HEK293T (cell line): ENCODE measurements at regions not wholly inside any gene's neighbourhood (a gene's known extent, or its start where the extent isn't known, plus 50 kb on each side); places are given as distances from the start of the nearest gene placed in this dataset.

Experiments
- ELF4 ChIP-seq: fragments of 450-650 bp; IDR thresholded peaks from 2 replicates; pipeline ENCODE4 v1.6.1; 2017; ENCODE audit warnings: antibody characterized with exemption
- FOXA1 ChIP-seq: fragments of 450-650 bp; IDR thresholded peaks from 2 replicates; pipeline ENCODE4 v1.6.1; 2016; ENCODE audit warnings: mild to moderate bottlenecking
- FOXM1 ChIP-seq: fragments of 450-650 bp; IDR thresholded peaks from 2 replicates; pipeline ENCODE4 v1.6.1; 2017; ENCODE audit warnings: mild to moderate bottlenecking, borderline replicate concordance
- TARDBP ChIP-seq: fragments of 450-650 bp; IDR thresholded peaks from 2 replicates; pipeline ENCODE4 v1.6.1; 2016

DNA sequence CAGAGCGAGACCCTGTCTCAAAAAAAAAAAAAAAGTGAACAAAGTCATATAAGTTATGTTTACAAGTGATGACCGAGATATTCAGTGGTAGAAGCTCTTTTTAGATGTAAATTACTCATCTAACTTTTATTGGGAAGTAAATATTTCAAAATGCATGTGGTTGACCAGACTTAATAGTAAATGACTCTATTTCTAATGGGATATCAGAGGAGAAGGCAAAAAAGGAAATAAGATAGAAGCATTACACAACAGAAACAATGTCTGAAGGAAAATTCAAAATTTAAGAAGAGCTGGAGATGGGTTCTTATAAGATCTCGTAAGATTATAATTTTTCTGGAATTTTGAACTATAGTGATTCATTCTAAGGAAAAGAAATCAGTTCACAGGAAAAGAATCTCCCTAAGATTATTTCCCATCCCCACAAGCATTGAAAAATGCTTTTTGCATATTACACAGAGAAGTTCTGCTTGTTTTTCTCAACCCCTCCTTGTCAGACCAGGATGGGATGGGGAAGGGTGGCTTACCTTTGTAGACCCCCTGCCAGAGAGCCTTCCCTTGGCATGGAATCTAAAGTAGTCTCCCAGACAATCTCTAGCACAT is 63.1 kb upstream of the STK38L start:
- TF ChIP-seq FOXA1 (no peak), TARDBP (no peak), FOXM1 (no peak), ELF4 (no peak)
